Mesendoderm (in vitro differentiated cells): ENCODE measurements at regions not wholly inside any gene's neighbourhood (a gene's known extent, or its start where the extent isn't known, plus 50 kb on each side); places are given as distances from the start of the nearest gene placed in this dataset.

Experiments
- DNase-seq: peaks from one replicate; pipeline ENCODE4 v3.0.0; 2013
- H2AK5ac ChIP-seq: 2 replicates; pipeline ENCODE4 v1.6.1; 2013; ENCODE audit warnings: low read length, inconsistent platforms
- H2BK120ac ChIP-seq: 2 replicates; pipeline ENCODE4 v1.6.1; 2013; ENCODE audit warnings: low read depth, mild to moderate bottlenecking, low read length, moderate library complexity, mixed read lengths
- H2BK15ac ChIP-seq: replicated peaks from 2 replicates; pipeline ENCODE4 v1.6.1; 2013; ENCODE audit warnings: low read depth, mild to moderate bottlenecking, moderate library complexity
- H2BK5ac ChIP-seq: 2 replicates; pipeline ENCODE4 v1.6.1; 2013; ENCODE audit warnings: low read length, inconsistent platforms
- H3K18ac ChIP-seq: 2 replicates; pipeline ENCODE4 v1.6.1; 2013; ENCODE audit warnings: mild to moderate bottlenecking, low read length, mixed read lengths
- H3K23ac ChIP-seq: one replicate; pipeline ENCODE4 v1.6.1; 2013; ENCODE audit warnings: low read length
- H3K27ac ChIP-seq: 2 replicates; pipeline ENCODE4 v1.5.1; 2013; ENCODE audit warnings: low read depth, mild to moderate bottlenecking, inconsistent platforms, low read length, moderate library complexity
- H3K27me3 ChIP-seq: 2 replicates; pipeline ENCODE4 v1.6.1; 2013; ENCODE audit warnings: low read length, control low read depth, mild to moderate bottlenecking, inconsistent platforms; ENCODE audit not compliant: insufficient read depth, poor library complexity
- H3K36me3 ChIP-seq: 2 replicates; pipeline ENCODE4 v1.6.1; 2013; ENCODE audit warnings: low read length, inconsistent platforms; ENCODE audit not compliant: control insufficient read depth, insufficient read depth
- H3K4ac ChIP-seq: one replicate; pipeline ENCODE4 v1.6.1; 2013; ENCODE audit warnings: low read depth, mild to moderate bottlenecking, low read length, moderate library complexity
- H3K4me1 ChIP-seq: 2 replicates; pipeline ENCODE4 v1.6.1; 2013; ENCODE audit warnings: low read depth, low read length, inconsistent platforms; ENCODE audit not compliant: control insufficient read depth
- H3K4me2 ChIP-seq: 2 replicates; pipeline ENCODE4 v1.6.1; 2013; ENCODE audit warnings: low read length
- H3K4me3 ChIP-seq: 2 replicates; pipeline ENCODE4 v1.5.1; 2013; ENCODE audit warnings: mild to moderate bottlenecking, low read length
- H3K56ac ChIP-seq: one replicate; pipeline ENCODE4 v1.6.1; 2013; ENCODE audit warnings: low read length
- H3K79me1 ChIP-seq: 2 replicates; pipeline ENCODE4 v1.6.1; 2013; ENCODE audit warnings: low read length, inconsistent platforms
- H3K79me2 ChIP-seq: 2 replicates; pipeline ENCODE4 v1.6.1; 2013; ENCODE audit warnings: mild to moderate bottlenecking, low read length; ENCODE audit not compliant: control insufficient read depth, insufficient read depth
- H3K9ac ChIP-seq: 2 replicates; pipeline ENCODE4 v1.6.1; 2013; ENCODE audit warnings: low read length, inconsistent platforms
- H4K5ac ChIP-seq: one replicate; pipeline ENCODE4 v1.6.1; 2013; ENCODE audit warnings: low read length
- H4K8ac ChIP-seq: one replicate; pipeline ENCODE4 v1.6.1; 2013; ENCODE audit warnings: low read depth, mild to moderate bottlenecking, control low read depth, low read length, moderate library complexity
- WGBS: extraction: QIAGEN DNeasy Blood & Tissue Kit; methylation state at CpG from one replicate; pipeline ENCODE4 v1.1.7; 2013; ENCODE audit warnings: low lambda C conversion rate, missing lambda C conversion rate; ENCODE audit not compliant: insufficient coverage; ENCODE audit errors: extremely low coverage; 5-methylcytosine and 5-hydroxymethylcytosine counted together

- no peaks in the 10 kb centered on the region for H3K36me3 ChIP-seq
- no peak overlapping the region for H3K23ac ChIP-seq
- no peaks in the 10 kb centered on the region for H3K27me3 ChIP-seq
- no peaks in the 10 kb centered on the region for H3K79me2 ChIP-seq
- no CpG with 5 or more reads among the region's 4 CpGs for WGBS
- H3K56ac ChIP-seq: no peak overlapping the region
- no peaks in the 10 kb centered on the region for H3K79me1 ChIP-seq
- H3K4me1 ChIP-seq: peaks cover 7% of the 10 kb centered on the region
- no peak overlapping the region for H4K8ac ChIP-seq
- H3K4me2 ChIP-seq: no peak overlapping the region
- H2BK120ac ChIP-seq: peak overlapping the region; percentile 75
- no peak overlapping the region for H4K5ac ChIP-seq
- DNase-seq: no peak
- no peak overlapping the region for H3K27ac ChIP-seq
- no peak overlapping the region for H3K9ac ChIP-seq
- no peak overlapping the region for H2BK5ac ChIP-seq
- no peak overlapping the region for H2BK15ac ChIP-seq
- H2AK5ac ChIP-seq: no peak overlapping the region
- H3K4me3 ChIP-seq: no peak overlapping the region
- H3K18ac ChIP-seq: no peak overlapping the region
- no peak overlapping the region for H3K4ac ChIP-seq
Measured at GRCh38 chr4:128517096-128517738, 229.6 kb upstream of the PGRMC2 start.

DNA sequence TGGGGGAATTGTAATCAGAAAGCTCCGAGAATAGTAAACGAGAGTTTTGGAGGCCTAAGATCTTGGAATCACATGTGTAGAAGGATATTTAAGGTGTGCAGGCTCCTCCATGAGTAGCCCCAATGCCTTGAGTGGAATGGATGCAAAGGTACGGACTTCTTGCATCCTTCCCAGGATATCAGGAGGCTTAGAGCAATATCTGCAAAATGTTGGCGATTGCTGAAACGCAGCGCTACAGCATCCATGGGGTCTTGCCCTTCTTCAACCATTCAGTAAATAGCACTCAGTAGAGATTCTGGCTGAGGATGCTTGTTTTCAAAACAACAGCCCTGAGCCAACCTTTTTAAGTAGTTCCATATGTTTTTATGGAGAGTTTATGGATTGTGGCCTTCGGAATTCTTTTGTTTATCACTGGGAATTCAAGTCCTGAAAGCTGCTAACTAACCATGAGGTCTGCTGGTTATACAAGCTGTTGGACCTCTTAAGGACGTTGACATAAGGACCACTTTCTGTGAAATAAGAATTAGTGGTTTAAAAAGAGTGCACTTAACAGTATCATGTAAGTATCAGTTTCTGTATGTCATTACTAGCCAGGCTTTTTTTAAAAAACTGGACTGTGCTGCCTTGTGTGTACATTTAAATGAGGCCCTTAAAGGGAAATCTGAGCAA is 228.8 kb upstream of the PGRMC2 start:
- Histone ChIP-seq H3K79me1 (no peaks in the 10 kb centered on the region), H3K56ac (no peak overlapping the region), H3K4ac (no peak overlapping the region), H2AK5ac (no peak overlapping the region), H2BK120ac (no peak overlapping the region), H3K9ac (no peak overlapping the region), H3K4me1 (peaks cover 7% of the 10 kb centered on the region), H3K79me2 (no peaks in the 10 kb centered on the region), H3K18ac (no peak overlapping the region), H4K8ac (no peak overlapping the region), H3K36me3 (no peaks in the 10 kb centered on the region), H3K4me2 (no peak overlapping the region), H3K27ac (no peak overlapping the region), H2BK5ac (no peak overlapping the region), H3K4me3 (no peak overlapping the region), H2BK15ac (no peak overlapping the region), H4K5ac (no peak overlapping the region), H3K27me3 (no peaks in the 10 kb centered on the region), H3K23ac (no peak overlapping the region)
- no CpG with 5 or more reads among the region's 8 CpGs for WGBS
- DNase-seq: no peak

- H3K79me1 ChIP-seq: no peaks in the 10 kb centered on the region
- no peak overlapping the region for H3K4me2 ChIP-seq
- no peak overlapping the region for H3K4me3 ChIP-seq
- peaks cover 4% of the 10 kb centered on the region for H3K4me1 ChIP-seq
- H3K9ac ChIP-seq: no peak overlapping the region
- no peak overlapping the region for H4K5ac ChIP-seq
- no peaks in the 10 kb centered on the region for H3K36me3 ChIP-seq
- H3K18ac ChIP-seq: no peak overlapping the region
- H3K79me2 ChIP-seq: no peaks in the 10 kb centered on the region
- no peak overlapping the region for H3K27ac ChIP-seq
- H3K23ac ChIP-seq: no peak overlapping the region
- H3K4ac ChIP-seq: no peak overlapping the region
- H2BK5ac ChIP-seq: no peak overlapping the region
- H3K56ac ChIP-seq: no peak overlapping the region
- WGBS: 100% methylated on average over 1 of the region's 3 CpGs
- H2BK15ac ChIP-seq: no peak overlapping the region
- no peaks in the 10 kb centered on the region for H3K27me3 ChIP-seq
- H2BK120ac ChIP-seq: no peak overlapping the region
- DNase-seq: no peak
- H2AK5ac ChIP-seq: no peak overlapping the region
- no peak overlapping the region for H4K8ac ChIP-seq
Measured at GRCh38 chr4:128513664-128514484, 226.3 kb upstream of the PGRMC2 start.

DNA sequence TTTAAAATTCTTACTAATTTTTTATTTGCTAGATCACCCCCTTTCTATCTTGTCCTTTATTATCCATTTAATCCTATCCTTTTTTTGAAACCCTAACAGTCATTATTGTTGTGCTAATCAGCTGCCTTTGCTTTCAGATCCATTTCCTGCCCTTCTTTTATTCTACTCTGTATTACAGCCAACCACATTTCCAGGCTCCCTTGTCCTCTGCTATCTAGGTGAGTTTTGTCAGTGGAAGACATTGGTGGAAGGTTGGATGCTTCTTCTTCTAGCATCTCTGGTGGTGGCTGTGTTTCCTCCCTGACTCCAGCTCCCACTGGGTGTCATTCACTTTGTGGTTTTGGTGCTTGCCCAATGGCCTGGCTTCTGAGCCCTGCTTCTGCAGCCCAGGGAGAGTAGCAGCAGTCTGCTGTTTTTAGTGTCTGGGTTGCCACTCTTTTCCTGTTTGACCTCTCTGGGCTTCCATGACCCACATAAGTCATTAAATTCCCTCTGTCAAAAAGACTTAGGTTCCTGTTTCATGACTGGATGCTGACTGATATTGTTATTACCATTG is 225.2 kb upstream of the PGRMC2 start:
- Histone ChIP-seq H2BK15ac (no peak overlapping the region), H3K18ac (no peak overlapping the region)

DNA sequence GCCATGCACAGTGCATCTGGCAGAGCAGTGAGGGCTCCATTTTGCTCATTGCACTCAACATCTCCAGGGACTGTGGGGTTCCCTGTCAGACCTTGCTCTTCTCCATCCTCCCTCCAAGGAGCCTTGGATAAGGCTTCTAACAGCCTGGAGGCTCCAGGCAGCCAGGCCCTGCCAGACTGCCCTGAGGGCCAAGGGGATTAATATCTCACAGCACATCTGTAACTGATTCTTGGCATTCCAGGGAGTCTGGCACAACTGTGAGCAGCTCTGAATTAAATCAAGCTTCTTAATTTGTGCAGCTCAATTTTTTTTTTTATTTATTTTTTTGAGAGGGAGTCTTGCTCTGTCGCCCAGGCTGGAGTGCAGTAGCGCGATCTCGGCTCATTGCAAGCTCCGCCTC is 224.5 kb upstream of the PGRMC2 start:
- H3K18ac ChIP-seq: no peak overlapping the region
- no peaks in the 10 kb centered on the region for H3K79me2 ChIP-seq
- H2BK15ac ChIP-seq: no peak overlapping the region
- H3K56ac ChIP-seq: no peak overlapping the region
- no peak overlapping the region for H3K4me3 ChIP-seq
- H3K23ac ChIP-seq: no peak overlapping the region
- no peak overlapping the region for H3K4ac ChIP-seq
- DNase-seq: peak; percentile 51
- no peak overlapping the region for H3K4me2 ChIP-seq
- no peaks in the 10 kb centered on the region for H3K4me1 ChIP-seq
- H2AK5ac ChIP-seq: no peak overlapping the region
- no peaks in the 10 kb centered on the region for H3K36me3 ChIP-seq
- H3K9ac ChIP-seq: no peak overlapping the region
- H3K27me3 ChIP-seq: no peaks in the 10 kb centered on the region
- no peak overlapping the region for H4K5ac ChIP-seq
- H4K8ac ChIP-seq: no peak overlapping the region
- no CpG with 5 or more reads among the region's 5 CpGs for WGBS
- H2BK5ac ChIP-seq: no peak overlapping the region
- no peaks in the 10 kb centered on the region for H3K79me1 ChIP-seq
- no peak overlapping the region for H2BK120ac ChIP-seq
- no peak overlapping the region for H3K27ac ChIP-seq

More for the DNA sequence above, 225.2 kb upstream of the PGRMC2 start:
- Histone ChIP-seq H3K36me3 (no peaks in the 10 kb centered on the region), H3K79me1 (no peaks in the 10 kb centered on the region), H3K4me3 (no peak overlapping the region), H3K56ac (no peak overlapping the region), H3K23ac (no peak overlapping the region), H3K4ac (no peak overlapping the region), H2BK120ac (no peak overlapping the region), H3K4me2 (no peak overlapping the region), H2BK5ac (no peak overlapping the region), H4K8ac (no peak overlapping the region), H3K4me1 (peaks cover 3% of the 10 kb centered on the region), H4K5ac (no peak overlapping the region), H2AK5ac (no peak overlapping the region), H3K27me3 (no peaks in the 10 kb centered on the region), H3K79me2 (no peaks in the 10 kb centered on the region), H3K27ac (no peak overlapping the region), H3K9ac (no peak overlapping the region)
- no peak for DNase-seq
